Trophoblast cell (in vitro differentiated cells and primary cell): ENCODE measurements at regions not wholly inside any gene's neighbourhood (a gene's known extent, or its start where the extent isn't known, plus 50 kb on each side); places are given as distances from the start of the nearest gene placed in this dataset.

ENCODE experiments used
- DNase-seq, 2 donors: peaks; one replicate each; pipeline ENCODE4 v3.0.0-alpha.2; 2016
- H2AFZ ChIP-seq: 2 replicates; pipeline ENCODE4 v1.6.1; 2013; ENCODE audit warnings: low read length, moderate library complexity, mild to moderate bottlenecking; ENCODE audit not compliant: insufficient read depth, poor library complexity
- H2AK5ac ChIP-seq: 2 replicates; pipeline ENCODE4 v1.6.1; 2013; ENCODE audit warnings: mild to moderate bottlenecking, low read length
- H2BK120ac ChIP-seq: 2 replicates; pipeline ENCODE4 v1.6.1; 2013; ENCODE audit warnings: low read length, mild to moderate bottlenecking, moderate library complexity; ENCODE audit not compliant: insufficient read depth, poor library complexity
- H2BK12ac ChIP-seq: 2 replicates; pipeline ENCODE4 v1.6.1; 2013; ENCODE audit warnings: mild to moderate bottlenecking, low read length, moderate library complexity
- H2BK5ac ChIP-seq: 2 replicates; pipeline ENCODE4 v1.6.1; 2013; ENCODE audit warnings: low read length, low read depth, moderate library complexity, mild to moderate bottlenecking; ENCODE audit not compliant: poor library complexity
- H3K14ac ChIP-seq: 2 replicates; pipeline ENCODE4 v1.6.1; 2013; ENCODE audit warnings: mild to moderate bottlenecking, low read length
- H3K18ac ChIP-seq: 2 replicates; pipeline ENCODE4 v1.6.1; 2013; ENCODE audit warnings: mild to moderate bottlenecking, low read length
- H3K23ac ChIP-seq: 2 replicates; pipeline ENCODE4 v1.6.1; 2013; ENCODE audit warnings: low read length
- H3K27ac ChIP-seq: 2 replicates; pipeline ENCODE4 v1.5.1; 2013; ENCODE audit warnings: low read depth, mild to moderate bottlenecking, inconsistent platforms, low read length, moderate library complexity
- H3K27me3 ChIP-seq: 2 replicates; pipeline ENCODE4 v1.6.1; 2013; ENCODE audit warnings: inconsistent platforms, mild to moderate bottlenecking, low read length, moderate library complexity; ENCODE audit not compliant: insufficient read depth
- H3K36me3 ChIP-seq, 2 experiments: 1 replicate in 1 of 2; 2 replicates in 1 of 2; pipeline ENCODE4 v1.6.1; 2013; ENCODE audit warnings: low read length in 2 of 2, mild to moderate bottlenecking in 2 of 2, moderate library complexity in 1 of 2; ENCODE audit not compliant: insufficient read depth in 2 of 2, control insufficient read depth in 1 of 2
- H3K4ac ChIP-seq: 2 replicates; pipeline ENCODE4 v1.6.1; 2013; ENCODE audit warnings: low read depth, mild to moderate bottlenecking, low read length, moderate library complexity
- H3K4me1 ChIP-seq, 2 experiments: 1 replicate in 1 of 2; 2 replicates in 1 of 2; pipeline ENCODE4 v1.6.1; 2013; ENCODE audit warnings: low read length in 2 of 2, mild to moderate bottlenecking in 2 of 2, moderate library complexity in 1 of 2; ENCODE audit not compliant: insufficient read depth in 2 of 2, control insufficient read depth in 1 of 2
- H3K4me2 ChIP-seq: 2 replicates; pipeline ENCODE4 v1.6.1; 2013; ENCODE audit warnings: inconsistent platforms, mild to moderate bottlenecking, low read length, moderate library complexity
- H3K4me3 ChIP-seq: 2 replicates; pipeline ENCODE4 v1.5.1; 2013; ENCODE audit warnings: mild to moderate bottlenecking, low read depth, low read length, inconsistent platforms
- H3K79me1 ChIP-seq: one replicate; pipeline ENCODE4 v1.6.1; 2013; ENCODE audit warnings: low read length
- H3K79me2 ChIP-seq: 2 replicates; pipeline ENCODE4 v1.6.1; 2013; ENCODE audit warnings: low read length, mild to moderate bottlenecking; ENCODE audit not compliant: control insufficient read depth, insufficient read depth, poor library complexity
- H3K9ac ChIP-seq: 2 replicates; pipeline ENCODE4 v1.6.1; 2013; ENCODE audit warnings: mild to moderate bottlenecking, low read length
- H3K9me3 ChIP-seq: 2 replicates; pipeline ENCODE4 v1.6.1; 2013; ENCODE audit warnings: low read depth, mild to moderate bottlenecking, control low read depth, inconsistent platforms, low read length; ENCODE audit not compliant: insufficient read depth
- H4K12ac ChIP-seq: 2 replicates; pipeline ENCODE4 v1.6.1; 2013; ENCODE audit warnings: low read depth, mild to moderate bottlenecking, low read length, moderate library complexity
- H4K8ac ChIP-seq: 2 replicates; pipeline ENCODE4 v1.6.1; 2013; ENCODE audit warnings: low read depth, mild to moderate bottlenecking, low read length, moderate library complexity
- H4K91ac ChIP-seq: one replicate; pipeline ENCODE4 v1.6.1; 2013; ENCODE audit warnings: low read depth, mild to moderate bottlenecking, low read length, moderate library complexity
- WGBS: extraction: QIAGEN DNeasy Blood & Tissue Kit; methylation state at CpG from one replicate; pipeline ENCODE4 v1.1.7; 2013; ENCODE audit warnings: missing lambda C conversion rate; ENCODE audit not compliant: insufficient read length, insufficient coverage; ENCODE audit errors: extremely low coverage; 5-methylcytosine and 5-hydroxymethylcytosine counted together

GRCh38 chr14:66141733-66142132, 344.4 kb upstream of the CCDC196 start:
- DNase-seq = no peak
- Histone ChIP-seq H3K4me2 (no peak overlapping the region), H3K14ac (no peak overlapping the region), H3K27me3 (no peaks in the 10 kb centered on the region), H3K4me3 (no peak overlapping the region), H2BK12ac (no peak overlapping the region), H4K12ac (no peak overlapping the region), H2BK120ac (no peak overlapping the region), H3K18ac (no peak overlapping the region), H2AK5ac (no peak overlapping the region), H3K79me1 (no peaks in the 10 kb centered on the region), H3K36me3 (no peaks in the 10 kb centered on the region), H3K9ac (no peak overlapping the region), H3K27ac (no peak overlapping the region), H2BK5ac (no peak overlapping the region), H3K9me3 (no peaks in the 10 kb centered on the region), H4K91ac (no peak overlapping the region), H3K4me1 (no peaks in the 10 kb centered on the region), H3K23ac (no peak overlapping the region), H3K4ac (no peak overlapping the region), H2AFZ (no peak overlapping the region), H3K79me2 (no peaks in the 10 kb centered on the region), H4K8ac (no peak overlapping the region)
- WGBS = no CpG with 5 or more reads among the region's 2 CpGs

DNA sequence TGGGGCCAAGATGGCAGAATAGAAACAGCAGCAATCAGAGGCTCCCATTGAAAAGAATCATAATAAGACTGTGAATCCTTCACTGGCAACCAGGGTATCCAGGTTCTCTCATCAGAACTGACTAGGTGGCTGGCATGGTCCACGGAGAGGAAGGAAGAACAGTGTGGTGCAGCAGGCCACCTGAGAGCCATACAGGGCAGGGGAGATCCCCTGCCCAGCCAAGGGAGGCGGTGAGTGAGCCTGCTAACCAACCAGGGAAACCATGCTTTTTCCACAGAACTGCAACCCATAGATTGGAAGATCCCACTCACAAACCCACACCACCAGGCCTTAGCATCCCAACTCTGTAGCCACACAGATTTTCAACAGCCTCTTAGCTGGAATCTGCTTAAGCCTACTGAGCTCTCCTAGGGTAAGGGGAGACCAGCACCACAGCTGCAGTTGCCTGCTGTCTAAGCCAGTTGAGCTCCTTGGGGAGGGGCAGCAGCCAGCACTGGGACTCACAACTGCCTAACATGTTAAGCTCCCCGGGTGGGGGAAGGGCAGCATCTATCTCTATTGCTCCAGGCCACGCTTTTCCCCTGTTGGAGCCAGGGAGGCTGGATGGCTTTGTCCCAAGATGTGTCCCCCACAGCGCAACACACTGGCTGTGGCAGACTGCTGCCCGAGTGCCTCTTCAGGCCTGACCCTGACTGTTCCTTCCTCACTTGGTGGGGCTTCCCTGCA, 342.6 kb upstream of the CCDC196 start:
- H2AK5ac ChIP-seq = no peak overlapping the region
- H3K27ac ChIP-seq = no peak overlapping the region
- no peak overlapping the region for H2AFZ ChIP-seq
- no CpG with 5 or more reads among the region's 6 CpGs for WGBS
- no peak overlapping the region for H4K8ac ChIP-seq
- no peaks in the 10 kb centered on the region for H3K79me2 ChIP-seq
- no peak overlapping the region for H4K91ac ChIP-seq
- no peak overlapping the region for H3K23ac ChIP-seq
- H3K27me3 ChIP-seq = no peaks in the 10 kb centered on the region
- H3K36me3 ChIP-seq = no peaks in the 10 kb centered on the region
- no peak for DNase-seq
- no peak overlapping the region for H2BK12ac ChIP-seq
- H3K9me3 ChIP-seq = no peaks in the 10 kb centered on the region
- H3K4ac ChIP-seq = no peak overlapping the region
- H3K18ac ChIP-seq = no peak overlapping the region
- no peak overlapping the region for H4K12ac ChIP-seq
- H3K4me1 ChIP-seq = no peaks in the 10 kb centered on the region
- H2BK5ac ChIP-seq = no peak overlapping the region
- H3K4me3 ChIP-seq = no peak overlapping the region
- no peak overlapping the region for H2BK120ac ChIP-seq
- no peak overlapping the region for H3K14ac ChIP-seq
- no peaks in the 10 kb centered on the region for H3K79me1 ChIP-seq
- H3K9ac ChIP-seq = no peak overlapping the region
- no peak overlapping the region for H3K4me2 ChIP-seq

- no peak for DNase-seq
- H4K91ac ChIP-seq = no peak overlapping the region
- H2BK12ac ChIP-seq = no peak overlapping the region
- no peak overlapping the region for H3K9ac ChIP-seq
- no peak overlapping the region for H3K4me3 ChIP-seq
- H3K27me3 ChIP-seq = no peaks in the 10 kb centered on the region
- H3K79me1 ChIP-seq = no peaks in the 10 kb centered on the region
- H3K27ac ChIP-seq = no peak overlapping the region
- no peaks in the 10 kb centered on the region for H3K9me3 ChIP-seq
- no peak overlapping the region for H3K4ac ChIP-seq
- no peak overlapping the region for H2AK5ac ChIP-seq
- no peaks in the 10 kb centered on the region for H3K79me2 ChIP-seq
- no peak overlapping the region for H3K23ac ChIP-seq
- no peak overlapping the region for H3K14ac ChIP-seq
- H3K4me2 ChIP-seq = no peak overlapping the region
- no peak overlapping the region for H2BK5ac ChIP-seq
- no peak overlapping the region for H4K12ac ChIP-seq
- H2AFZ ChIP-seq = no peak overlapping the region
- H2BK120ac ChIP-seq = no peak overlapping the region
- no peaks in the 10 kb centered on the region for H3K36me3 ChIP-seq
- no peak overlapping the region for H4K8ac ChIP-seq
- H3K4me1 ChIP-seq = no peaks in the 10 kb centered on the region
- H3K18ac ChIP-seq = no peak overlapping the region
Measured at GRCh38 chr14:66152302-66152701, 333.9 kb upstream of the CCDC196 start.

DNA sequence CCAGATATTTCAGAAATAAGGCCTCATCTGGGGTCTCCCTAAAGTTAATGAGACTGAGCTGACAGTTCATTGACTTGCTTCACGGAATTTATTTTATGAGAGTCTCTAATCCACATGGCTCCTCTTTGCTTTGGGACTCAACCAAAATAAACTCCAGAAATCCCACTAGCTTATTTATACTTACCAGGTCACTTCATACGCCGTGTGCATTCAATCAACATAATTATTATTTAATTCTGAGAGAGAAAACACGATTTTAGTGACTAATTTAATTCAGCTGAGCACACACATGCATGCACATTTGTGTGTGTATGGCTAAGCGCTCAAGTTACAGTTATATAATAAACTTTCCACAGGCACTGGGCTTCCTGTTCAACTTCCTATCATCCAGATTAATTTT, 333.4 kb upstream of the CCDC196 start:
- H3K18ac ChIP-seq = no peak overlapping the region
- H4K8ac ChIP-seq = no peak overlapping the region
- H2BK120ac ChIP-seq = no peak overlapping the region
- no peaks in the 10 kb centered on the region for H3K36me3 ChIP-seq
- H3K9me3 ChIP-seq = no peaks in the 10 kb centered on the region
- H3K79me2 ChIP-seq = no peaks in the 10 kb centered on the region
- no peak overlapping the region for H3K23ac ChIP-seq
- H2BK12ac ChIP-seq = no peak overlapping the region
- no peak overlapping the region for H3K14ac ChIP-seq
- no peak overlapping the region for H2AK5ac ChIP-seq
- H3K4ac ChIP-seq = no peak overlapping the region
- H3K79me1 ChIP-seq = no peaks in the 10 kb centered on the region
- no peak overlapping the region for H3K4me2 ChIP-seq
- H2AFZ ChIP-seq = no peak overlapping the region
- H3K4me3 ChIP-seq = no peak overlapping the region
- no peak for DNase-seq
- WGBS = no CpG with 5 or more reads among the region's 5 CpGs
- no peak overlapping the region for H3K27ac ChIP-seq
- no peak overlapping the region for H2BK5ac ChIP-seq
- H4K91ac ChIP-seq = no peak overlapping the region
- H3K4me1 ChIP-seq = no peaks in the 10 kb centered on the region
- no peaks in the 10 kb centered on the region for H3K27me3 ChIP-seq
- H4K12ac ChIP-seq = no peak overlapping the region
- H3K9ac ChIP-seq = no peak overlapping the region
